KBM-7 (cell line): ENCODE measurements at regions not wholly inside any gene's neighbourhood (a gene's known extent, or its start where the extent isn't known, plus 50 kb on each side); places are given as distances from the start of the nearest gene placed in this dataset.

Source experiments
- DNase-seq: peaks from one replicate; pipeline ENCODE4 v3.0.0-alpha.2; 2015
- in situ Hi-C: fragments of 300-500 bp; cut with MboI; formaldehyde crosslinking; loops from 2 replicates; pipeline ENCODE4 v1.14.3; 2020; ENCODE audit warnings: low sequenced_read_pairs, low pct_unique_long_range_greater_than_20kb, mixed read lengths

DNA sequence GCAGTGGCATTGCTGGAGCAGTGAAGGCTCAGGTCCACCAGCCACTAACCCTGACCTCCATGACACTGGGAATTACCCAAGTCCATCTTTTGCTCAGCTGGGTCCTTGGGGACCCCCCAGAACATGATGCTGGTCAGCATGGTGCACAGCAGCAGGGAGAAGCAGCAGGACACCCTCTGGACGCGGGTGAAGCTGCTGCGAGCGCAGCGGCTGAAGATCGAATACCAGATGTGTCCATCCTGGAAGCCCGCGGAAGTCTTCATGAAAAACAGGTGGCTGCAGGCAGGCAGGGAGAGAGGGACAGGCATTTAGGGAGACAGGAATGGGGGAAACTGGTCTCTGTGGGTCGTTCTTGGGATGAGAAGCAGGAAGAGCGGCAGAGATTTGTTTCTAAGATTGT, 53.4 kb upstream of the GCSH start:
- in situ Hi-C loops: no loop called here
- no peak for DNase-seq

DNA sequence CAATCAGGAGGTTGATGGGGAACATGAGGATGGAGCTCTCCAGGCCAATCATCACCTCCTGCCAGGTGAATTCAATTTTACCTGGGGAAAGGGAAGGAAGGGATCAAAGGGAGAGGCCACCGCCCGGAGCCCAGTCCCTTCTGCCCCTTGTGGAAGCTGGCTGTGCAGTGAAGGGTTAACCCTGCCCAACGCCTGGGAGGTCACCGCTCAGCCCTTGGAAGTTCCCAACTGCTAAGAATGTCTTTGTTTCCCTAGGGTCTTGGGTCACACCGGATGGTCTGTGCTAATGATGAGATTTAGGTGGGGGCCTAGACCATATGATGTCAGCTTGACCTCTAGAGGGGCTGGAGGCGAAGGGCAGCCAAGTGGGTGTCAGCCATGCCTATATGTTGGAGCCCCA, 52.1 kb upstream of the GCSH start:
- in situ Hi-C loops: no loop called here
- DNase-seq: no peak
